ENCODE measurements at regions not wholly inside any gene's neighbourhood (a gene's known extent, or its start where the extent isn't known, plus 50 kb on each side); places are given as distances from the start of the nearest gene placed in this dataset.

DNA sequence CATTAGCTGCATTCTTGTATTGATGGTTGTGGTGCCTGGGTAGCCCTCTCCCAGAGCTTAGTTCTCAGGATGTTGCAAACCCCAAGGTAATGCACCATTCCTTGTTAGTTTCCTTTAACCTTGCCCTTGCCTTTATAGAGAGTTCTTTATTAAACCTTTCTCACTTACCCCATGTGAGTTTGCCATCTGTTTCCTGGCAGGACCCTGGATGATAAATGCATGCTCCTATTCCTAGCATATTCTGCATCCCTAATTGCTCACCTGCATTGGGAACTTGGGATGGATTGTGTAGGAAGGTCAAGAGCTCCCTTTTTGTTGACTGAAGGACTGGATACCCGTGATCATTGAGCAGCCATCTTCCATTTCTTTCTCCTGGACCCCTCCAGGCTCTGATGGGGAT, 59.9 kb upstream of the AP1S2 start:
- no peak for DNase-seq

DNA sequence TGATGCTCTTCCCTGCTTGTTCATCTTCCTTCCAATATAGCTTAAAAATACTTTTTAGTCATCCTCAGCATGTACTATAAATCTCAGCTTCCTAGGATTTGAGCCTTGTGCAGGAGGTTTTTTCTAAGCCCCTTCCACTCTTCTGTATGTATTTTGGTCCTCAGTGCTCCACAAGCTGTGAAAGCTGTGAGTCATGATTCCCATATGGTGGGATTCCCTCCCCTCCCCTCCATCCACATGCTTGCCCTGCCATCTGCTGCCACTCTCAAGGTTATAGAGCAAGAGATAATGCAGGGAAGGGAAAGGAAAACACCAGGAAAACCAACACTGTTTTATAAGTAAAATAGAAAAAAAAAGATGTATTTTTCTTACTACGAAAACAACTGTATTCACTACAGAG, 58.5 kb upstream of the AP1S2 start:
- no peak for DNase-seq

DNA sequence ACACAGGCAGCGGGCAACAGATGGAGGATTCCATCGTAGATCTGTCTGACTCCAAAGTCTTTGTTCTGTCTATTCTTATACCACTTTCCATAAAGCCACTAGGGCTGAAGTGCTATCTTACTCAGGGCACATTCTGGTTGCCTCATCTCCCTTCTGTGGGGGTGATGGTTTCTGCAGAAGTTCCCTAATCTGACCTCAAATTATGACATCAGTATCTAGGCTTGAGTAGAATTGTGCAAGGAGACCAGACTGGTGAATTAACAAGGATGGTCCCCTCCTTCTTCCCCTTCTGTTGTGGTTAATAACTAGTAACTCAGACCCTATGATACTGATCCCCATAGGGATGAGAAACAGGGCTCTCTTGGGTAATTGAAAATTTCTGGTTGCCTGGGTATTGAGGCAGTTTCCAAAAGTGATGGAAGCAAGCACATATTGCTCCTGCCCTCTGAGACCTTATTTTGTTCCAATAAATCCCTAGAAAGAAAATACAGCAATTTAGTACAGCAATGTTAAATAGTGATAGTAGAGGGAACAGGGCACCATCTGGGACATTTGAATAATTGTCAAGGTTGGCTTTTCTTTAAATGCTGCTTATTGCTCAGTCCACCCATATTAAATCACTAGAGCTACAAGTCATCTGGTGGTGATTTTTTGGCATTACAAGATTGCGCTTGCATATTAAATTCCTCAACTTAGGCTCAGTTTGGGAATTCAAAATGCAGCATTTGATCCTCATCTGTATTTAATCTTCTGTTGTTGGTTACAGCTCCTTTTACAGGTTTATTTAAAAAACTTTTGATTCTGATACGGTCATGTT, 57.3 kb upstream of the AP1S2 start:
- DNase-seq = peak; percentile 87

DNA sequence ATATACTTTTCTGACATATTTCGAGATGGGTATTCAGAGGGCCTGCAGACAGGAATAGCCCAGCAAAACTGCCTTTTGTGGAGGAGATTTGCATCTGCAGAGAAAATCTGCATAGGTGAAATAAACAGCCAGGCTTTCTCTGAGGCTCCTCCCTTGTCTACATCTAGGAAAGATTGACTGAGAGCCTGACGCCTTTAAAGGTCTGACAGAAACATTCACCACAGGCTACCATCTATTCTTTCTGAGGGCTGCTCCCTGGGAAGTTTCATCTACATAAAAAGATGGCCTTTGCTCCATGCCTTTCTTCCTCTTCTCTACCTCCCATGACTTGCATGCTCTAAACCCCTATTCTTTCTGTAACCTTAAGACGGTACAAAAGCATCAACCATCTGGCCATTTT, 55.0 kb upstream of the AP1S2 start:
- DNase-seq = no peak

DNA sequence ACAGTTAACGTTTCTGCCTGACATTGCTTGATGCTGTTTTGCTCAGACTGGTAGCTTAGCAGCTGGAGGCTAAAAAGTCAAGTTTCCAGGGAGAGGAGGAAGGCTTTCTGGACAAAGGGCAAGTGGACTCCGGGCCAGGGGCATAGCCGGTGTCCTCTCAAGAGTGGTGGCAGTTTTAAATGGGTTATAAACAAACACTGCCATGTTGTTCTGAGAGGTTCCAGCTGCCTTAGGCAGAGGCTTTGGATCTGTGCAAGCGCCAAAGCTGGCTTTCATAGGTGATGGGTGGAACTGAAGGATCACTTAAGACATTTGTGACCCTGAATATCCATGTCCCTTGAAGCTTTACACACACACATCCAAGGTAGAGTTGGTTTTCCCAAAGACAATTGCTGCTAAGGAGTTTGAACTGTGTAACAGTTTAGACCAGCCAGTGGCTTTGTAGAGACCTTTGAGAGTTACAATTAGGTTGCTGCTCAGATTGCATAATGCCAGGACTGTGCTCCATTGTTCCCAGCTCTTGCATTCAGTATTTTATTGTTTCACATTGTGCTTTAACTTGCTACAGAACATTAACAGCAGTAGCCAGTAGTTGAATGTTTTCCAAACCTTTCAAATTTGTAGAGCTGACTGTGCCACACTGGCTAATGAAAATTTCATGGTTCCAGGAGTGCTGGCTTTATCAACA, 54.1 kb upstream of the AP1S2 start:
- DNase-seq = no peak

DNA sequence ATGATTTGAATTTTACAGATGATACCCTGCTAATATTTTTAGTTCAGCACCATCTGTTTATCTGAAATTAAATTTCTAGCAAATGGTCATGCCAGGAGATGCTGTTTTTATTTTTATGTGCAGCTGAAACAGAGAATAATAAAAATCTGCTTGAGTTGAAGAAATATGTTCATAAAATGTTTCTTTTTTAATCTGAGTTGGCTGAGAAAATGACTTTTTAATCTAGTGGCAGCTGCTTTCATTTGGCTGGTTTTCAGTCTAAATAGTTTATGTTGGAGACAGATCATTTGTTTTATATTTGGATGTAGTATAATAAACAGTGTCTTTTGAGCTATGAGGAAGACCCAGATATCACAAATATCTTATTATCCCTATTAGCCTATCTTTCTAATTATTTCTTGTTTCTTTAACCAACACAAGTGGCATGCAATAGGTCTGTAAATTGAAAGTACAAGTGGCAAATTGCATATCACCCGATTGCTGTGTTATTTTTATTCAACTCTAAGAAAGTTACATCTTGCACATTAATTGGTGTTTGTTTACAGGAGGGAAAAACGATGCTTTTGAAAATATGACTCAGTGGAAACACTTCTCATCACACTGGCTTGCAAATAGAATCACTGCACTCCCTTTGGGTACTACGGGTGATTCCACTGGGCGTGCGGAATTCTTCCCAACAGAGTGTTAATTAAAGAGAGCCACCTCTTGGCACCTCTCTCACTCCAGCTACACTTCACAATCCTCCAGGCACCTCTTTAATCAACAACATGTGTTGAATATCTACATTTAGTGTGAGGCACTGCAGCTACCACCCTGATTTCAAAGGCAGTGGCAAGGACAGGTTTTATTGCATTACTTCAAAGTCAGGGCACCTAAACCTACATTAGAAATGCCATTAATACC, 51.7 kb upstream of the AP1S2 start:
- no peak for DNase-seq
